HG03060 (cell line): ENCODE measurements at regions not wholly inside any gene's neighbourhood (a gene's known extent, or its start where the extent isn't known, plus 50 kb on each side); places are given as distances from the start of the nearest gene placed in this dataset.

Experiments
- ATAC-seq: cut with Tn5 transposase; IDR thresholded peaks from one replicate; pipeline ENCODE4 v1.9.1; 2021; ENCODE audit warnings: low read depth, moderate number of reproducible peaks; ENCODE audit not compliant: unreplicated experiment

- ATAC-seq, result no peak
Observed at GRCh38 chr10:8902926-8903325, 848.4 kb downstream of the GATA3 start.

GRCh38 chr10:8908013-8908412 is 853.5 kb downstream of the GATA3 start:
- ATAC-seq, result no peak

- no peak for ATAC-seq
Observed at GRCh38 chr10:8910314-8910713, 855.8 kb downstream of the GATA3 start.

- ATAC-seq, result no peak
Observed at GRCh38 chr10:8911032-8911431, 856.5 kb downstream of the GATA3 start.

GRCh38 chr10:8912108-8912507 is 857.6 kb downstream of the GATA3 start:
- no peak for ATAC-seq

GRCh38 chr10:8913720-8914119 is 859.2 kb downstream of the GATA3 start:
- ATAC-seq, result no peak

GRCh38 chr10:8919280-8919679 is 864.8 kb downstream of the GATA3 start:
- no peak for ATAC-seq

- ATAC-seq, result no peak
Observed at GRCh38 chr10:8921568-8921967, 867.1 kb downstream of the GATA3 start.

GRCh38 chr10:8923096-8923495 is 868.6 kb downstream of the GATA3 start:
- no peak for ATAC-seq

- no peak for ATAC-seq
Observed at GRCh38 chr10:8927705-8928104, 873.2 kb downstream of the GATA3 start.

GRCh38 chr10:8946451-8946850 is 892.0 kb downstream of the GATA3 start:
- no peak for ATAC-seq

GRCh38 chr10:8950978-8951377 is 896.5 kb downstream of the GATA3 start:
- ATAC-seq, result no peak

GRCh38 chr10:8951440-8952089 is 897.1 kb downstream of the GATA3 start:
- no peak for ATAC-seq

- no peak for ATAC-seq
Observed at GRCh38 chr10:8956400-8956799, 901.9 kb downstream of the GATA3 start.

GRCh38 chr10:8962249-8962648 is 907.8 kb downstream of the GATA3 start:
- ATAC-seq, result no peak

GRCh38 chr10:8967061-8967460 is 912.6 kb downstream of the GATA3 start:
- no peak for ATAC-seq

- no peak for ATAC-seq
Observed at GRCh38 chr10:8969853-8970252, 915.4 kb downstream of the GATA3 start.

- ATAC-seq, result no peak
Observed at GRCh38 chr10:8975535-8975934, 921.0 kb downstream of the GATA3 start.

GRCh38 chr10:8978100-8978499 is 923.6 kb downstream of the GATA3 start:
- ATAC-seq, result no peak

- ATAC-seq, result no peak
Observed at GRCh38 chr10:8979976-8980375, 925.5 kb downstream of the GATA3 start.

- ATAC-seq, result no peak
Observed at GRCh38 chr10:8981277-8981676, 926.8 kb downstream of the GATA3 start.

GRCh38 chr10:8985651-8986050 is 931.2 kb downstream of the GATA3 start:
- no peak for ATAC-seq

GRCh38 chr10:8986975-8987374 is 932.5 kb downstream of the GATA3 start:
- no peak for ATAC-seq
